ENCODE measurements at regions not wholly inside any gene's neighbourhood (a gene's known extent, or its start where the extent isn't known, plus 50 kb on each side); places are given as distances from the start of the nearest gene placed in this dataset.

DNA sequence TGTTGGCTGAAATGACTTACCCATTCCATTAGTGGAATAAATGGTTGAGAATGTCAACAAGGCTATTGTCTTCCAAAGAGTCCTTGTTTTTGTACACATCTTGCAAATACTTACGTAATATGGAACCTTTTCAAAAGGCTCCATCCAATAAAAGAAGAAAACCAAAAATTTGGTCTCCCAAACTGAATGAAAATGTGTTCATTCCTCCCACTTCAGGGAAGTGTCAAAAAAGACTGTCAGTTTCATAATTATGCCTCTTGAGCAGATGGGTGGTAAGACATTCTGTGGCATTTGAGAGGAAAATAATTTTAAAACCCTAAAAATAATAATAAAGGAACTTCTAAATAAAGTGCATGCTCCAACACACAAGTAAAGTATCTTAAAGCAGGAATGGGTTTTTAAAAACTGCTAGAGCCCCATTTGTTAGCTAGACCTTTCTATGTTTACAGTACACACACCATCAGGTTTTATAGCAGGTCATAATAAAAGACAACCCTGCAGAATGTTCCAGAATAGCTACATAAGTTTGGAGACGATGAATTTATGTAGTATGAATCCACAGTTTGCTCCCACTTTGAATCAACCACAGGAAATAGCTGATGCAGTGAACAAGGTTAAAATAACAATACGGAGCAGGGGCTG, 843.7 kb downstream of the LRRTM4 start:
- no peak overlapping the region for H2BK120ac ChIP-seq (ENCODE audit: low read depth, low read length)

DNA sequence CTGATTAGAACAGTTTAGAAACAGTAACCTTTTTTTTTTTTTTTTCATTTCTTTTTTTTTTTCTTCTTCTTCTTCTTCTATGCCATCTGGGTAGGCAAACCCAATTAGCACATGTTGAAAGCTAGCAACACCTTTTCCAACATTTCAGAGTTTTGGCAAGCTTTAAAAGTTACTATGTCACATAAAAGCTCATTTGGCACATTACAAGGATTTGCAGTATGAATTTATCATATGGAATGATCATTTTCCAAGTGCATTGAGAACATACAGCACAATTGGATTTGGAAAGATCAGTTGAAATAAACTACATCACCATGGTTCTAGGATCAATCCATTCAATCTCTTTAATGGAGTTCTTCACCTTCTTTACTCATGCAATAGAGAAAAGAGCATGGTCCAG, 847.0 kb downstream of the LRRTM4 start:
- Histone ChIP-seq H3K4me3 (ENCODE audit: low read length) (no peak overlapping the region), H3K9ac (ENCODE audit: low read length) (no peak overlapping the region), H2BK5ac (ENCODE audit: low read length) (no peak overlapping the region), H3K27me3 (ENCODE audit: insufficient read depth, low read length, poor library complexity) (no peaks in the 10 kb centered on the region), H3K79me2 (ENCODE audit: control insufficient read depth, insufficient read depth, low read length) (no peaks in the 10 kb centered on the region), H3K27ac (ENCODE audit: low read depth, low read length) (no peak overlapping the region), H2AK5ac (ENCODE audit: low read length) (no peak overlapping the region), H2BK120ac (ENCODE audit: low read depth, low read length) (no peak overlapping the region), H4K8ac (ENCODE audit: low read depth, low read length) (no peak overlapping the region), H3K18ac (ENCODE audit: low read length) (no peak overlapping the region), H3K56ac (ENCODE audit: low read length) (no peak overlapping the region), H3K79me1 (ENCODE audit: low read length) (no peaks in the 10 kb centered on the region), H3K23ac (ENCODE audit: low read length) (no peak overlapping the region), H3K4me2 (ENCODE audit: low read length) (no peak overlapping the region), H3K4ac (ENCODE audit: low read depth, low read length) (no peak overlapping the region), H3K36me3 (ENCODE audit: control insufficient read depth, insufficient read depth, low read length) (no peaks in the 10 kb centered on the region), H3K4me1 (ENCODE audit: control insufficient read depth, low read depth, low read length) (peaks cover 2% of the 10 kb centered on the region), H2BK15ac (replicated peaks; ENCODE audit: low read depth) (no peak overlapping the region), H4K5ac (ENCODE audit: low read length) (no peak overlapping the region)
- DNase-seq = no peak

More for the DNA sequence above, 843.7 kb downstream of the LRRTM4 start:
- H3K18ac ChIP-seq (ENCODE audit: low read length) = no peak overlapping the region
- no peak overlapping the region for H3K4me2 ChIP-seq (ENCODE audit: low read length)
- H4K5ac ChIP-seq (ENCODE audit: low read length) = no peak overlapping the region
- H3K27me3 ChIP-seq (ENCODE audit: insufficient read depth, low read length, poor library complexity) = no peaks in the 10 kb centered on the region
- no peak overlapping the region for H3K4me3 ChIP-seq (ENCODE audit: low read length)
- no peak overlapping the region for H2BK5ac ChIP-seq (ENCODE audit: low read length)
- no peak overlapping the region for H2BK15ac ChIP-seq (replicated peaks; ENCODE audit: low read depth)
- H3K23ac ChIP-seq (ENCODE audit: low read length) = no peak overlapping the region
- no CpG with 5 or more reads among the region's 3 CpGs for WGBS (ENCODE audit: extremely low coverage, insufficient coverage, low lambda C conversion rate)
- no peak overlapping the region for H3K27ac ChIP-seq (ENCODE audit: low read depth, low read length)
- no peak overlapping the region for H3K9ac ChIP-seq (ENCODE audit: low read length)
- no peak overlapping the region for H4K8ac ChIP-seq (ENCODE audit: low read depth, low read length)
- no peak overlapping the region for H3K56ac ChIP-seq (ENCODE audit: low read length)
- peaks cover 2% of the 10 kb centered on the region for H3K4me1 ChIP-seq (ENCODE audit: control insufficient read depth, low read depth, low read length)
- H3K79me1 ChIP-seq (ENCODE audit: low read length) = no peaks in the 10 kb centered on the region
- H3K4ac ChIP-seq (ENCODE audit: low read depth, low read length) = no peak overlapping the region
- no peak overlapping the region for H2AK5ac ChIP-seq (ENCODE audit: low read length)
- H3K36me3 ChIP-seq (ENCODE audit: control insufficient read depth, insufficient read depth, low read length) = no peaks in the 10 kb centered on the region
- no peaks in the 10 kb centered on the region for H3K79me2 ChIP-seq (ENCODE audit: control insufficient read depth, insufficient read depth, low read length)
- DNase-seq = no peak

DNA sequence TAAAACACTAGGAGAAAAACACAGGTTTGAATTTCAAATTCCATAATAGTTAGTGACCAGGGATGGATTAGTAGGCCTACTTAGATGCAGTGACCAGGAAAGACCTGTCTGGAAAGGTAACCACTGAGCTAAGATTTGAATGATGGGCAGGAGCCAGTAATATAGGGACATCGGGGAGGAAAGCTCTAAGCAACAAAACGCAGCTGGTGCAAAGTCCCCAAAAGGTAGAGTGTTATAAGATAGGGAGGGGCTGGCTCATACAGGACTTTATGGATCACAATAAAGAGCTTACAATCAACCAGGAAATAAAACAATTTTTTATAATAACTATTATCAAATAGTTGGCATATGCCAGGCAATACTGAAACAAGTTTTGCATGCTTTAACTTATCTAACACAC, 849.4 kb downstream of the LRRTM4 start:
- Histone ChIP-seq H2BK5ac (ENCODE audit: low read length) (no peak overlapping the region), H3K79me1 (ENCODE audit: low read length) (no peaks in the 10 kb centered on the region), H3K4me3 (ENCODE audit: low read length) (no peak overlapping the region), H3K9ac (ENCODE audit: low read length) (no peak overlapping the region), H3K36me3 (ENCODE audit: control insufficient read depth, insufficient read depth, low read length) (no peaks in the 10 kb centered on the region), H3K4ac (ENCODE audit: low read depth, low read length) (no peak overlapping the region), H3K4me1 (ENCODE audit: control insufficient read depth, low read depth, low read length) (no peaks in the 10 kb centered on the region), H3K56ac (ENCODE audit: low read length) (no peak overlapping the region), H3K23ac (ENCODE audit: low read length) (no peak overlapping the region), H3K18ac (ENCODE audit: low read length) (no peak overlapping the region), H2AK5ac (ENCODE audit: low read length) (no peak overlapping the region), H2BK120ac (ENCODE audit: low read depth, low read length) (no peak overlapping the region), H3K79me2 (ENCODE audit: control insufficient read depth, insufficient read depth, low read length) (no peaks in the 10 kb centered on the region), H4K5ac (ENCODE audit: low read length) (no peak overlapping the region), H3K27me3 (ENCODE audit: insufficient read depth, low read length, poor library complexity) (no peaks in the 10 kb centered on the region), H3K4me2 (ENCODE audit: low read length) (no peak overlapping the region), H2BK15ac (replicated peaks; ENCODE audit: low read depth) (no peak overlapping the region), H4K8ac (ENCODE audit: low read depth, low read length) (no peak overlapping the region), H3K27ac (ENCODE audit: low read depth, low read length) (no peak overlapping the region)
- no peak for DNase-seq
- no CpG with 5 or more reads among the region's 2 CpGs for WGBS (ENCODE audit: extremely low coverage, insufficient coverage, low lambda C conversion rate)

DNA sequence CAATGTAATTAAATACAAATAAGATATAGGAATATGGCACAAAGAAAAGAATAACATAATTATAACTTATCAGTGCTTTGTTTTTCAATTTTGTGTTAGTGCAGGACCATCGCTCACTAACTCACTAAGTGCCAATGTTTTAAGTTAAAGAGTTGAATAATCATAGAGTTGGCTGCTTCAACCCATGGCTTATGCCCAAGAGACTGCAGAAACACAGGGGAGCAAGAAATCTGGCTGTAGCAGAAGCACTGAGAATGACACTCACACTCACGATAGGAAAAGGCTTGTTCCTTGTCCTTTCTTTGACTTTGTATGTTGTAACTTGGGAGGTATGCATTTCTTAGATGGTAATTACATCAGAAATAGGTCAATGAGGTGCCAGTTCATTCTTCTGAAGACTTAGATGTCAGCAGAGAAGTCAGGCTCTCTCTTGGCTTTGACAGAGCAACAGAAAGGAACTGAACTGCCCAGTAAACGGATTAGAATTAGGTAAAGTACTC, 852.2 kb downstream of the LRRTM4 start:
- Histone ChIP-seq H2BK5ac (ENCODE audit: low read length) (no peak overlapping the region), H4K8ac (ENCODE audit: low read depth, low read length) (no peak overlapping the region), H2BK15ac (replicated peaks; ENCODE audit: low read depth) (no peak overlapping the region), H3K36me3 (ENCODE audit: control insufficient read depth, insufficient read depth, low read length) (no peaks in the 10 kb centered on the region), H3K79me2 (ENCODE audit: control insufficient read depth, insufficient read depth, low read length) (no peaks in the 10 kb centered on the region), H3K79me1 (ENCODE audit: low read length) (no peaks in the 10 kb centered on the region), H3K18ac (ENCODE audit: low read length) (no peak overlapping the region), H3K4me2 (ENCODE audit: low read length) (no peak overlapping the region), H2BK120ac (ENCODE audit: low read depth, low read length) (no peak overlapping the region), H3K56ac (ENCODE audit: low read length) (no peak overlapping the region), H2AK5ac (ENCODE audit: low read length) (no peak overlapping the region), H3K4ac (ENCODE audit: low read depth, low read length) (no peak overlapping the region), H3K9ac (ENCODE audit: low read length) (no peak overlapping the region), H3K23ac (ENCODE audit: low read length) (no peak overlapping the region), H4K5ac (ENCODE audit: low read length) (no peak overlapping the region), H3K27me3 (ENCODE audit: insufficient read depth, low read length, poor library complexity) (no peaks in the 10 kb centered on the region), H3K4me3 (ENCODE audit: low read length) (no peak overlapping the region), H3K4me1 (ENCODE audit: control insufficient read depth, low read depth, low read length) (no peaks in the 10 kb centered on the region), H3K27ac (ENCODE audit: low read depth, low read length) (no peak overlapping the region)
- DNase-seq = no peak
- no CpG with 5 or more reads among the region's 3 CpGs for WGBS (ENCODE audit: extremely low coverage, insufficient coverage, low lambda C conversion rate)

DNA sequence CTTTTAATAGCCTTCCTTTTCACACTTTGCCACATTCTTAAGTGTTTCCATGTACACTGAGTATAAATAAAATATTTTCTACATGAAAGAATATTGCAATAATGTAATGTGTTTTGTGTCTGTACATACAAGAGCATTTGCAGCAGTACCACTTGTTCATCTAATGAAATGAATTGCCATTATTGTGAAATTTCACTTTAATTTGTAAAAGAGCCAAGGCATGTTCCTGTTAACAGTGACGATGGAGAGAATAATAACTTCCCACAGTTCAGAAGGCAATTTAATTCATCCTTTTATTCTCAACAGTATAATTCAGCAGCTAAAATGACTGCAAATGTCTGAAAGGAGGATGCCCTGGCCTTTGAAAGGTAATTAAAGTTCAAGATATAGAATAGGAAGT, 853.9 kb downstream of the LRRTM4 start:
- Histone ChIP-seq H3K79me1 (ENCODE audit: low read length) (no peaks in the 10 kb centered on the region), H3K4ac (ENCODE audit: low read depth, low read length) (no peak overlapping the region), H3K79me2 (ENCODE audit: control insufficient read depth, insufficient read depth, low read length) (no peaks in the 10 kb centered on the region), H2BK5ac (ENCODE audit: low read length) (no peak overlapping the region), H2BK15ac (replicated peaks; ENCODE audit: low read depth) (no peak overlapping the region), H4K5ac (ENCODE audit: low read length) (no peak overlapping the region), H2BK120ac (ENCODE audit: low read depth, low read length) (no peak overlapping the region), H3K4me1 (ENCODE audit: control insufficient read depth, low read depth, low read length) (no peaks in the 10 kb centered on the region), H3K27ac (ENCODE audit: low read depth, low read length) (no peak overlapping the region), H3K9ac (ENCODE audit: low read length) (no peak overlapping the region), H3K36me3 (ENCODE audit: control insufficient read depth, insufficient read depth, low read length) (no peaks in the 10 kb centered on the region), H3K23ac (ENCODE audit: low read length) (no peak overlapping the region), H3K27me3 (ENCODE audit: insufficient read depth, low read length, poor library complexity) (no peaks in the 10 kb centered on the region), H4K8ac (ENCODE audit: low read depth, low read length) (no peak overlapping the region), H3K18ac (ENCODE audit: low read length) (no peak overlapping the region), H3K4me2 (ENCODE audit: low read length) (no peak overlapping the region), H2AK5ac (ENCODE audit: low read length) (no peak overlapping the region), H3K4me3 (ENCODE audit: low read length) (no peak overlapping the region), H3K56ac (ENCODE audit: low read length) (no peak overlapping the region)
- DNase-seq = no peak
- WGBS (ENCODE audit: extremely low coverage, insufficient coverage, low lambda C conversion rate) = no CpG with 5 or more reads among the region's 1 CpG

DNA sequence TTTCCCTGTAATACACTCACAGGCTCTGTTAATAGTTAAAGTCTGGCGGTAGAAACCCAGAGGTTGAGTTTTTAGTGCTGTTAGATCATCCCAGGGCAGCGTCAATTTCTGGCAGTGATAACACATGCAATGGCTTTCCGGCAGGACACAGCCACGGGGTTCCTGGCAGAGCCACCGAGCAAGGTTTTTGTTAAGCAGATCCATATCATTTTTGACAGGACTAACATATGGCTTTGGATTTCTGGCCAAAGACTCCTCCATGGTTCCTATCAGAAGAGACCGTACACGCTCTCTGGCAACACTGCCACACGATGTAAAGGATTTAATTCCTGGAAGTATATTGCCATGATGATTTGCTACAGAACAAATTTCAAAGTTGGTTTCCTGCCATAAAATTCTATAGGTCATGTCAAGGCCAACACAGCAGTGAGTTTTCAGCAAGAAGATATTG, 854.3 kb downstream of the LRRTM4 start:
- H3K4me3 ChIP-seq (ENCODE audit: low read length) = no peak overlapping the region
- H3K27ac ChIP-seq (ENCODE audit: low read depth, low read length) = no peak overlapping the region
- no peak overlapping the region for H3K4me2 ChIP-seq (ENCODE audit: low read length)
- no peak overlapping the region for H2BK5ac ChIP-seq (ENCODE audit: low read length)
- DNase-seq = no peak
- no peak overlapping the region for H3K9ac ChIP-seq (ENCODE audit: low read length)
- no peaks in the 10 kb centered on the region for H3K79me1 ChIP-seq (ENCODE audit: low read length)
- H2AK5ac ChIP-seq (ENCODE audit: low read length) = no peak overlapping the region
- H3K23ac ChIP-seq (ENCODE audit: low read length) = no peak overlapping the region
- H3K56ac ChIP-seq (ENCODE audit: low read length) = no peak overlapping the region
- H2BK15ac ChIP-seq (replicated peaks; ENCODE audit: low read depth) = no peak overlapping the region
- no peak overlapping the region for H4K8ac ChIP-seq (ENCODE audit: low read depth, low read length)
- no peak overlapping the region for H2BK120ac ChIP-seq (ENCODE audit: low read depth, low read length)
- WGBS (ENCODE audit: extremely low coverage, insufficient coverage, low lambda C conversion rate) = no CpG with 5 or more reads among the region's 8 CpGs
- H3K18ac ChIP-seq (ENCODE audit: low read length) = no peak overlapping the region
- H3K4ac ChIP-seq (ENCODE audit: low read depth, low read length) = no peak overlapping the region
- H3K36me3 ChIP-seq (ENCODE audit: control insufficient read depth, insufficient read depth, low read length) = no peaks in the 10 kb centered on the region
- H4K5ac ChIP-seq (ENCODE audit: low read length) = no peak overlapping the region
- no peaks in the 10 kb centered on the region for H3K79me2 ChIP-seq (ENCODE audit: control insufficient read depth, insufficient read depth, low read length)
- H3K4me1 ChIP-seq (ENCODE audit: control insufficient read depth, low read depth, low read length) = no peaks in the 10 kb centered on the region
- no peaks in the 10 kb centered on the region for H3K27me3 ChIP-seq (ENCODE audit: insufficient read depth, low read length, poor library complexity)

Measured in mesendoderm (in vitro differentiated cells).